ENCODE measurements at regions not wholly inside any gene's neighbourhood (a gene's known extent, or its start where the extent isn't known, plus 50 kb on each side); places are given as distances from the start of the nearest gene placed in this dataset.
"Not testable (repeated sequence)": the region's sequence is repeated elsewhere in the genome, so short reads cannot be mapped to it uniquely, and the experiment has no call there.

GRCh38 chr5:92022415-92023140, 639.5 kb upstream of the ARRDC3 start:
- no peak for DNase-seq (ENCODE audit: low spot score)

- no peak for DNase-seq (ENCODE audit: low spot score)
These were observed 636.4 kb upstream of the ARRDC3 start for GRCh38 chr5:92019376-92019990.

GRCh38 chr5:92017776-92018175, 634.7 kb upstream of the ARRDC3 start:
- no peak for DNase-seq (ENCODE audit: low spot score)

GRCh38 chr5:92011845-92012244, 628.7 kb upstream of the ARRDC3 start:
- not testable (repeated sequence) for DNase-seq (ENCODE audit: low spot score)

GRCh38 chr5:92003806-92004205, 620.7 kb upstream of the ARRDC3 start:
- DNase-seq (ENCODE audit: low spot score): no peak

GRCh38 chr5:92002721-92003274, 619.7 kb upstream of the ARRDC3 start:
- no peak for DNase-seq (ENCODE audit: low spot score)

GRCh38 chr5:91998774-91999173, 615.7 kb upstream of the ARRDC3 start:
- no peak for DNase-seq (ENCODE audit: low spot score)

- no peak for DNase-seq (ENCODE audit: low spot score)
These were observed 600.8 kb upstream of the ARRDC3 start for GRCh38 chr5:91983869-91984268.

- DNase-seq (ENCODE audit: low spot score): no peak
These were observed 595.2 kb upstream of the ARRDC3 start for GRCh38 chr5:91978221-91978882.

GRCh38 chr5:91977579-91977978, 594.5 kb upstream of the ARRDC3 start:
- no peak for DNase-seq (ENCODE audit: low spot score)

- DNase-seq (ENCODE audit: low spot score): no peak
These were observed 593.3 kb upstream of the ARRDC3 start for GRCh38 chr5:91976451-91976850.

- no peak for DNase-seq (ENCODE audit: low spot score)
These were observed 580.0 kb upstream of the ARRDC3 start for GRCh38 chr5:91963166-91963565.

- DNase-seq (ENCODE audit: low spot score): no peak
These were observed 574.5 kb upstream of the ARRDC3 start for GRCh38 chr5:91957666-91958065.

- DNase-seq (ENCODE audit: low spot score): no peak
These were observed 573.6 kb upstream of the ARRDC3 start for GRCh38 chr5:91956738-91957137.

- no peak for DNase-seq (ENCODE audit: low spot score)
These were observed 572.5 kb upstream of the ARRDC3 start for GRCh38 chr5:91955610-91956009.

- DNase-seq (ENCODE audit: low spot score): no peak
These were observed 571.0 kb upstream of the ARRDC3 start for GRCh38 chr5:91954136-91954535.

GRCh38 chr5:91950328-91950727, 567.2 kb upstream of the ARRDC3 start:
- DNase-seq (ENCODE audit: low spot score): no peak

GRCh38 chr5:91946870-91947269, 563.8 kb upstream of the ARRDC3 start:
- DNase-seq (ENCODE audit: low spot score): no peak

- no peak for DNase-seq (ENCODE audit: low spot score)
These were observed 558.5 kb upstream of the ARRDC3 start for GRCh38 chr5:91941588-91941987.

GRCh38 chr5:91938441-91938840, 555.3 kb upstream of the ARRDC3 start:
- no peak for DNase-seq (ENCODE audit: low spot score)

GRCh38 chr5:91937121-91937520, 554.0 kb upstream of the ARRDC3 start:
- DNase-seq (ENCODE audit: low spot score): no peak

GRCh38 chr5:91929522-91929817, 546.4 kb upstream of the ARRDC3 start:
- no peak for DNase-seq (ENCODE audit: low spot score)
